ENCODE measurements at regions not wholly inside any gene's neighbourhood (a gene's known extent, or its start where the extent isn't known, plus 50 kb on each side); places are given as distances from the start of the nearest gene placed in this dataset.

DNA sequence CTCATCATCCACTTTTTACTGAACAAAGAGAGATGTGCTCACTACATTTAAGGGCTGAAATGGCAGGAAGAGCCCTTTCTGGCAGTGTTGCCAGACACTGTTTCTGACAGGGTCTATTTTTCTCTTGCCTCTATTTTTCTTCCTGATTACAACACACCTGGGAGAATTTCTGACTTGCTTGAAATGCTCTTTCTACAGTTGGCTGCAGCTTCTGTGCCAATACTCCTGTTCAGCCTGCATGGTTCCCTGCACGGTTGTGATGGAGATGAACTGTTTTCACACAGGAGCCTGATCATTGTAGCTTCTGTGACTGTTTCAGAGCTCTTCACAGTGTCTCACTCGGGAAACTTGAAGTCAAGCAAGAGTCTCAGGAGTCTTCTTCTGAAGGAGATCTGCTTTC lies 83.0 kb upstream of the DLG1 start:
- no peak overlapping the region for H3K4me3 ChIP-seq (replicated peaks; ENCODE audit: low read depth, low read length)
- DNase-seq (ENCODE audit: extremely low read depth, low read depth): no peak
- TF ChIP-seq, protein P1, sequence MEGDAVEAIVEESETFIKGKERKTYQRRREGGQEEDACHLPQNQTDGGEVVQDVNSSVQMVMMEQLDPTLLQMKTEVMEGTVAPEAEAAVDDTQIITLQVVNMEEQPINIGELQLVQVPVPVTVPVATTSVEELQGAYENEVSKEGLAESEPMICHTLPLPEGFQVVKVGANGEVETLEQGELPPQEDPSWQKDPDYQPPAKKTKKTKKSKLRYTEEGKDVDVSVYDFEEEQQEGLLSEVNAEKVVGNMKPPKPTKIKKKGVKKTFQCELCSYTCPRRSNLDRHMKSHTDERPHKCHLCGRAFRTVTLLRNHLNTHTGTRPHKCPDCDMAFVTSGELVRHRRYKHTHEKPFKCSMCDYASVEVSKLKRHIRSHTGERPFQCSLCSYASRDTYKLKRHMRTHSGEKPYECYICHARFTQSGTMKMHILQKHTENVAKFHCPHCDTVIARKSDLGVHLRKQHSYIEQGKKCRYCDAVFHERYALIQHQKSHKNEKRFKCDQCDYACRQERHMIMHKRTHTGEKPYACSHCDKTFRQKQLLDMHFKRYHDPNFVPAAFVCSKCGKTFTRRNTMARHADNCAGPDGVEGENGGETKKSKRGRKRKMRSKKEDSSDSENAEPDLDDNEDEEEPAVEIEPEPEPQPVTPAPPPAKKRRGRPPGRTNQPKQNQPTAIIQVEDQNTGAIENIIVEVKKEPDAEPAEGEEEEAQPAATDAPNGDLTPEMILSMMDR (IDR thresholded peaks at IDR 0.05; ENCODE audit: low read depth, low read length, missing control alignments): no peak

DNA sequence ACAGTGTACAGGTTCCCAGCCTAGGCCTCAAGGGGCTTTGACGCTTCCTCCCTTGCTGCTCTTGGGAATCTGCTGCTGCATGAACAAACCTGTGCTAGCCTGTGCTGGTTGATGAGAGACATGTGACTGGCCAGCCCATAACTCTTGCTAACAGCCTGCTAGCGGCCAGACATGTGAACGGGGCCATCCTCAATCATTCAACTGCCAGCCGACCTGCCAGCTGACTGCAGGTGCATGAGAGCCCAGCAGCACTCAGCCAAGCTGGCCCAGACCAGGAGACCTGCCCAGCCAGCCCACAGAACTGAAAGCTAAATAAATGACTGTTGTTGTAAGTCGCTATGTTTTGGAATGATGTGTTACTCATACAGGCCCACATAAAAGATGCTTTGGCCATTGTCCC lies 82.4 kb upstream of the DLG1 start:
- DNase-seq (ENCODE audit: extremely low read depth, low read depth): no peak
- no peak overlapping the region for H3K4me3 ChIP-seq (replicated peaks; ENCODE audit: low read depth, low read length)
- TF ChIP-seq, protein P1 (IDR thresholded peaks at IDR 0.05; ENCODE audit: low read depth, low read length, missing control alignments): no peak

DNA sequence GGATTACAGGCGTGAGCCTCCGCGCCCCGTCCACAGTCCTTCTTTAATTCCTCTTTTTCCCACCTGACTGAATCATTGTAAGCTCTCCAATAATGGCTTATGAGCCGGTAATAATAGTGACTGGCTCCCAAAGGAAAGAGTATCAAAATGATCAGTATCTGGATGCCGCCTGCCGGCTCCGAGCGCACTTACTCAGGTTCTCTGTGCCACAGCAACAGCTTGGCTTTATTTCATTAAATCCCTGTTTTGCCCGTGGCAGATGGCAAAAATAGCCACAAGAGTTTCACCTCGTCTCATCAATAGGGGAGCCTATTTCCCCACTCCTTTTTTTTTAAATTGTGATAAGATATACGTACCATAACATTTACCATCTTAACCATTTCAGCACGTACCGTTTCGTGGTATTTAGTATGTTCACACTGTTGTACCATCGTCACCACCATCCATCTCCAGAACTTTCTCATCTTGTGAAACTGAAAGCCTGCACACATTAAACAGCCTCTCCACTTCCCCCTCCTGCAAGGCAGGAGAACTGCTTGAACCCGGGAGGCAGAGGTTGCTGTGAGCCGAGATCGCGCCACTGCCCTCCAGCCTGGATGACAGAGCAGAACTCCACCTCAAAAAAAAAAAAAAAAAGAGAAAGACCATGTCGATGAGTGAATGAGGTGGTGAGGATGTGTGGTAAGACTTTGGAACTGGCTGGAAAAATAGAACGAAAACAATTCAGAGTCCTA lies 80.7 kb upstream of the DLG1 start:
- no peak overlapping the region for H3K4me3 ChIP-seq (replicated peaks; ENCODE audit: low read depth, low read length)
- TF ChIP-seq, protein P1 (IDR thresholded peaks at IDR 0.05; ENCODE audit: low read depth, low read length, missing control alignments): no peak
- DNase-seq (ENCODE audit: extremely low read depth, low read depth): no peak

DNA sequence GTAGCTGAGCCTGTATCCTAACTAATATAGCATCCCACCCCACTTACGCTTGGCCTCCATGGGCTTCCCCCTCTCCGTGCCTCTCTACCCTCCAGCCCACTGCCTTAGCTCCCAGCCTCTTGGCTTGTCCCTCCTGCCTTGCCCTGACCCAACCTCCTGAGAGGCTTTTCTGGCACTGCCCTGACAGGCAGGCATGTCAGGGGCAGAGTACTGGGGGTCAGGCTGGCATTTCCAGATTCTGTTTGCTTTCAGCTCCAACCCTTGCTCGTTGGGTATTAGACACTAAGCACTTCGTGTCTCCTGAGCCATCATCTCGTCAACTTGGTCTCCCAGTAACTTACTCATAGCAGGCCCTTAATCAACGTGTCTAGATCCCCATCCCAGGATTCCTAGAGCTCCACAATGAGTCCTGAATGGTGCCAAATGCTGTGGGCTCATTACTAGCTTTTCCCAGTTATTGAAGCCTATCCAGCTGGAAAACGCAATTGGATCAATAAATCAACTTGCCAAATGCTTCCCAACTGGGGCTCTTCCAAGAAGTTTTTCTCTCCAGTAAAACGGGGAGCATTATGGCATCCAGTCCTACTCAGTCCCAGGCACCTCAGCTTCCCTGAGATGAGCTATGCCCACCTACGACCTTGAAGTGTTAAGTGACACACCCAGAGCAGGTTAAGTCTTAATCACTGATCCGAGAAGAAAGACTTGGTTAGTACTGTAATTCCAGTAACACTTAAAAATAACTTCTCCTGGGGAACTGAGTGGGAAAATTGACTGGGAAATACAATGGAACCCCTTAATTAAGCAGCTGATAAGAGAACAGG lies 78.5 kb upstream of the DLG1 start:
- H3K4me3 ChIP-seq (replicated peaks; ENCODE audit: low read depth, low read length): no peak overlapping the region
- DNase-seq (ENCODE audit: extremely low read depth, low read depth): no peak
- TF ChIP-seq, protein P1 (IDR thresholded peaks at IDR 0.05; ENCODE audit: low read depth, low read length, missing control alignments): no peak

DNA sequence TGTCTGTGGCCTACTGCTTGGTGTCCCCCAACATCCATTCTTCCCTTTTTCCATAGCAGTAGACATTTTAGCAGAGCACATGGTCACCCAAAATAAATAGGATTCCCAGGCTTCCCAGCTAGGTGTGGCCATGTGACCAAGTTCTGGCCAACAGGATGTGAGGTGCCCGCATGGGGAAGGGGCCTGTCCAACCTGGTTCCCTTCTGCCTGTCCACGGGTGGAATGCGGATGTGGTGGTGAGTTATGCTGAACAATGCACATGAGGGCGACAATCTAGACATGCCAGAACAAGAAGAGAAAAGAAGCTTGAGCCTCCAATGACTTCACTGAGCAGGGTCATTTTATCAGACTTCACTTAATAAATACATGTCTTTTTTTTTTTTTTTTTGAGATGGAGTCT lies 77.6 kb upstream of the DLG1 start:
- DNase-seq (ENCODE audit: extremely low read depth, low read depth): no peak
- TF ChIP-seq, protein P1 (IDR thresholded peaks at IDR 0.05; ENCODE audit: low read depth, low read length, missing control alignments): no peak
- H3K4me3 ChIP-seq (replicated peaks; ENCODE audit: low read depth, low read length): no peak overlapping the region

DNA sequence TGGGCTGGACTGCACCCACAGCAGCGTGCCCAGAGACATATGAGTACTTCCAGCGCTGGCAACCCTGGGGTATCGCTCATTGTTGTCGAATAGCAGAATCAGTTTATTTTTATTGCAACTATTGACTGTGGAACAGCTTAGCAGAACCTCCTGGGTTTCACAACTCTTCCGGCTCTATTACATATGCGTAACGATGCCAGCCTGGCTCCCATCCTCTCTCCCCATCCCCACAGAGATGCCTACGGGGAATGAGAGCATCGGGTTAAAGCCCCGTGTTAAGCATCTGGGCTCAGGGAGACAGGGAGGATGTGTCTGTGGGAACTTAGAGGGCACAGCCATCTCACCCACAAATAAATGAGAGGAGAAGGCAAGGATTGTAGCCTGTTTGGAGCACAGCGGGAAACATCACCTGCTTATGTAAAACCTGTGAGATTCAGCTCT lies 76.6 kb upstream of the DLG1 start:
- DNase-seq (ENCODE audit: extremely low read depth, low read depth): no peak

More for the DNA sequence above, 76.6 kb upstream of the DLG1 start:
- TF ChIP-seq, protein P1 (IDR thresholded peaks at IDR 0.05; ENCODE audit: low read depth, low read length, missing control alignments): no peak
- no peak overlapping the region for H3K4me3 ChIP-seq (replicated peaks; ENCODE audit: low read depth, low read length)

All from HFF-Myc (cell line).